HG02981 (cell line): ENCODE measurements at regions not wholly inside any gene's neighbourhood (a gene's known extent, or its start where the extent isn't known, plus 50 kb on each side); places are given as distances from the start of the nearest gene placed in this dataset.

Source experiments
- ATAC-seq: cut with Tn5 transposase; IDR thresholded peaks from one replicate; pipeline ENCODE4 v1.9.1; 2021; ENCODE audit warnings: mild to moderate bottlenecking, moderate library complexity; ENCODE audit not compliant: unreplicated experiment

- ATAC-seq, result no peak
Observed at GRCh38 chr1:112040891-112041740, 51.6 kb upstream of the KCND3 start.

DNA sequence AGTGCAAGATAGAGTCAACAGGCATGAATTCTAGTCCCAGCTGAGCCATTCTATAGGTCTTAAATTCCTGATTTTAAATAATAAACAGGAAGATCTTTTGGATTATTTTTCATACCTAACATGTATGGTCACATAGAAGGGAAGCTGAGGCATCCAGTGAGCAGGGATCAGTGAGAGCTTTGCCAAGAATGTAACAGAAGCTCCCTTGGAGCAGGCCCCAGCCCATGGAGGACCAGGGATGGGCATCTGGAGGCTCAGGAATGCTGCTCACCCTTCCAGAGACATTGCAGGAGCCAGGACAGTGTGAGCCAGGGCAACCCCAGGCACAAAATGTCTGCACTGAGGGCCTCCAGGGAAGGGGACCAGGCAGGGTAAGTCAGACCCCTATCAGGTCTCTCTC lies 54.4 kb upstream of the KCND3 start:
- no peak for ATAC-seq

GRCh38 chr1:112044745-112045144 lies 55.3 kb upstream of the KCND3 start:
- ATAC-seq, result no peak

GRCh38 chr1:112046630-112047029 lies 57.2 kb upstream of the KCND3 start:
- ATAC-seq, result no peak

- no peak for ATAC-seq
Observed at GRCh38 chr1:112048421-112048820, 59.0 kb upstream of the KCND3 start.

DNA sequence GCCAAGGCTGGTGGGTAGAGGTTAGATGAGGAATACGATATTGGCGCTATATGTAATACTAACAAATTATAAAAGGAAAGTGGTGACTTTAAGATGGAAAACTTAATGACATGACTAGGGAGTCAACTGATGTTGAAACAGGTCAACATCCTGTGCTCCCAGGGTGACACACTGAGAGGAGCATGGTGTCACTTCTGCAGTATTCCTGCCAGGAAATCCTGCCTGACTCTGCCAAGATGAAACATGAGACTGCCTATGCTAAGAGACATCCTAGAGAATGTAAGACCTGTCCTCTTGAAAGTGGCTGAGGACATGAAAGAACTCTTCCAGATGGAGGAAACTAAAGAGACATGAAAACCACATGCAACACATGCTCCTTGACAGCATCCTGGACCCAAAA lies 65.0 kb upstream of the KCND3 start:
- ATAC-seq, result no peak

DNA sequence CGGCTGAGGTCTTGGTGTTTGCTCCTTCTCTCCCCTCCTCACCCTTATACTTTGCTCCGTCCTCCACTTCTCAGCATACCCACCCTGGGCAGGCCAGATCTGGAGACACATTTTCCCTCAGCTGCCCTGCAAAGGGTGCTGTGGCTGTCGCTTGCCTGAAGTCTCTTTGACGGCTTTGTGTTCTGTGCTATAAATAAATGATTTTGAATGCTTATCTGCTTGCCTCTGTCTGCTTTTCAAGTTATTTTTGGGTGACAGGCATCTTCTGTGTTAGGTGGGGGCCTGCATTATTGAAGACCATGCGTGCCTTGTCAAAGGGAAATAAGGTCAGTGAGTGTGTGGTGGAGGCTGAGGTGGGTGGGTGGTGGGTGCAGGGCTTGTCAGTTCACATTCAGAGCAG lies 66.9 kb upstream of the KCND3 start:
- no peak for ATAC-seq

DNA sequence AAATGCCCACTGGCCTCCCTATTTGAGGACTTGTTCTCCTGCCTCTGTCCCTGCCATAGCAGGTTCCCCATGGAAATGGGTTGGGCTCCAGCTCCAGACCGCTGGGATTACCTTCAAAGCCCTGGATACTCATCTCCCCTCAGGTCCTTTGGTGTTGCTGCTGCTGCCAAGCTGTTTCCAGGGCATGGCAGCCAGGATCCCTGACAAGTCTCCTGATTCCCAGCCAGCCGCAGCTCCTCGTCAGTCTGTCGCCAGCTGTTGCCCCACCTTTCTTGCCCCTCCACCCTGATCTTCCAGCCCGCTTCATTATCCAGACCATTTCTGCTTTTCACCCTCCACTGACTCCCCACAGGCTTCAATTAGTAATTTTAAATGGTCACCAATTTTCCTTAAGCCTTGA lies 68.3 kb upstream of the KCND3 start:
- no peak for ATAC-seq

DNA sequence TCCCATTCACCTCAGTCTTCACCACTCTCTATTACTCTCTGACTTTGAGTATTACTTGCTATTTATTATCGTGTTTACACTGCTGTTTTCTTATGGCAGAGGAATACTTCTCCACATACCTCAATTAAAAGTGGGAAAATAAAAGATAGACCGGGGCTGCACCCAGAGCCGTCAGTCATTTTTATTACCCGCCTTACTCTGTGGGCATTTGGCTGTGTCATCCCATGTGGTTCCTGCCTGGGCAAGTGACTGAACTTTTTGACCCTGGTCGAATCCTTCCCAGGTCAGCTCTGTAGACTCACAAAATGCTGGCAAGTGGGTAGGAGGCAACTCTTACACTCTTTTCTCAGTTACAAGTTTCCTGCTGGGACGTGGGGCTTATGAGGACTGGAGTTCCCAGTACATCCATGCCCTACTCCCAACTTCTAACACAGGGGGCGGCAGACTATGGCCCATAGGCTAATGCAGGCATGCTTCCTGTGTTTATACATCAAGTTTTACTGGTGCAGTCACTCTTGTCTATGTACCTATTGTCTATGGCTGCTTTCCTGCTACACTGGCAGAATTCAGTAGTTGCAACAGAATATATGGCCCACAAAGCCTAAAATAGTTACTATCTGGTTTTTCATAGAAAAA lies 69.5 kb upstream of the KCND3 start:
- ATAC-seq, result no peak

DNA sequence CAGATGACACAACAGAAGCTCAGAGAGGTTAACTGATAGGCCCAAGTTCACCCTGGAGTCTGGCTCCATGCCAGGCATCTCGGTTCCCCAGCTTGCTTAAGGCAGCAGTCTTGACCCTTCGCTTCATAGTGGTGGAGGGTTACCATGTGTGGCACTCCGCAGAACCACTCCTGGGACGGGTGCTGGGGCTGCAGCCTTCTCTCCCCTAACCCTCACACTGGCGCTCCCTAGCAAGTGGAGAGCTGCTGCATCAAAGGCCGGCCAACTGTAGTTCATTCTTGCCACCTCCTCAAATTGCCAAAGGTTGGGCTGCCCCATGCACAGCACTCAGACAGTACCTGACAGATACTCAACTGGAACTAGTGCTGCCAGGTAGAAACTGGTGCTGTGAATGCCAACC lies 70.2 kb upstream of the KCND3 start:
- no peak for ATAC-seq

- no peak for ATAC-seq
Observed at GRCh38 chr1:112060261-112060660, 70.8 kb upstream of the KCND3 start.

DNA sequence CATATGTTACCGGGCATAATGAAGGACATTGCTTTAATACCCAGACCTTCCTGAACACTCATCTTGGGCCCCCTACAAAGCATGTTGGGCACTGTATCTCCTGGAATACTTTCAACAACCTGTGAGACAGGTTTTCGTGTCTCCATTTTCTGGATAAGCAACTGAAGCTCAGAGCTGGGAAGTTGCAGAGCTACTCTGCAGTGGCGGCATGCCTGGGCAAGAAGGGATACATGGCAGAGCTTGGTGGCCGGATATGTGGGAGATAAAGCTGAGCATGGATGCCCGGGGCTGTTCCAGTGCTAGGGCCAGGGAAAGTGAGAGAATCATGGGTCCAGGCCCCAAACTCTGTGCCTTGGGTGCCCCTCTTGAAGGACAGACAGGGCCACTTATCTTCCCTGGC lies 71.6 kb upstream of the KCND3 start:
- ATAC-seq, result no peak

GRCh38 chr1:112061901-112062320 lies 72.4 kb upstream of the KCND3 start:
- no peak for ATAC-seq

DNA sequence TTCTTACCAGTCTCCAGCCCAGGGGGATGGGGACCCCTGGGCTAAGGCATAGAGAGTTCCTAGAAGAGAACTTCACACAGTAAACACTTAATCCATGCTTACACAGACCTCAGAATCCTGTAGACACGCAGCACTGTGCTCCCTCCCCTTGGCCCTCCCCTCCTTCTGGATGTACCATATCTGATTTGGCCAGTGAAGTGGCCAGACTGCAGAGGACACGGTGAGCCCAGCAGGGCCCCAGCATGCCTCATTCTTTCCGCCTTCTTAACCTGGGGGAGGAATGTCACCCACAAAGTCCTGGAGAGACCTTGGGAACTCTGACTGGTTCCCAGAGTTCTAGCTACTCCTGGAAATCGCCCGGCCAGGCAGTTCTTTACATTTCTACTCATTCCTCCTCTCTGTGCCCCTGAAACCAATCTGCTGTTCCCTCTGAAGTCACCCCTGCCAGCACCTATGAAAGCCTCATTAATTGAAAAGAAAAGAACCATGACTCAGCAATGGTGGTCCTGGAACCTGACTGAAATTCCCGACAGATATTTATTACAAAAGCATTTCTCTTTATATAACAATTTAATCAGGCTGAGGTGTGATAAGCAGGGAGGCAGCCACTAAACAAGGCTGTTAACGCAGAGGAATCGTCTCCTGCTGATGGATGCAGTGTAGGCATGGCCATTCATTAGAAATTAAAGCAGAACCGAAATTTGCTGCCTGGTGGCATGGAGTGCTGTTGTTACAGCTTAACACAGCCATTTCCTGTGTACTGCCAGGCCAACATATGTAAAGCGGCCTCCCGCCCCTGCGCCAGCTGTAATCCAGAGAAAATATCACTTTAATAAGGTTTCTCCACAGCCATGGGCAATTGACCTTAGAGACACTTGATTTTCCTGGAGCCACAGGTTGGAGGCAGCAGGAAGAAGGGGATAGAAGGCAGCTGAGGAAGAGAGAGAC lies 74.6 kb upstream of the KCND3 start:
- no peak for ATAC-seq

GRCh38 chr1:112067989-112068388 lies 78.5 kb upstream of the KCND3 start:
- ATAC-seq, result no peak

- ATAC-seq, result no peak
Observed at GRCh38 chr1:112070677-112071076, 81.2 kb upstream of the KCND3 start.

GRCh38 chr1:112074711-112075110 lies 85.2 kb upstream of the KCND3 start:
- ATAC-seq, result no peak

DNA sequence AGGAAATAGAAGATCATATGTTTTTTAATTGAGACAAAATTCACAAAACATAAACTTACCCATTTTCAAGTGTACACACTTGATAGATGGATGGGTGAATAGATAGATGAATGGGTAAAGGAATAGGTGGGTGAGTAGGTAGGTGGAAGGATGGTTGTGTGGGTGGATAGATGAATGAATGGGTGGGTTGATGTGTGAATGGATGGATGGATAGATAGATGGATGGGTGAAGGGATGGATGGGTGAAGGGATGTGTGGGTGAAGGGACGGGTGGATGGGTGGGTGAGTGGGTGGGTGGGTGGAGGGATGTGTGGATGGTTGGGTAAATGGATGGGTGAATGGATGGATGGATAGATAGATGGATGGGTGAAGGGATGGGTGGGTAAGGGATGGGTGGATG lies 86.1 kb upstream of the KCND3 start:
- ATAC-seq, result no peak

GRCh38 chr1:112079446-112079845 lies 90.0 kb upstream of the KCND3 start:
- no peak for ATAC-seq

- ATAC-seq, result no peak
Observed at GRCh38 chr1:112083487-112083886, 94.0 kb upstream of the KCND3 start.

DNA sequence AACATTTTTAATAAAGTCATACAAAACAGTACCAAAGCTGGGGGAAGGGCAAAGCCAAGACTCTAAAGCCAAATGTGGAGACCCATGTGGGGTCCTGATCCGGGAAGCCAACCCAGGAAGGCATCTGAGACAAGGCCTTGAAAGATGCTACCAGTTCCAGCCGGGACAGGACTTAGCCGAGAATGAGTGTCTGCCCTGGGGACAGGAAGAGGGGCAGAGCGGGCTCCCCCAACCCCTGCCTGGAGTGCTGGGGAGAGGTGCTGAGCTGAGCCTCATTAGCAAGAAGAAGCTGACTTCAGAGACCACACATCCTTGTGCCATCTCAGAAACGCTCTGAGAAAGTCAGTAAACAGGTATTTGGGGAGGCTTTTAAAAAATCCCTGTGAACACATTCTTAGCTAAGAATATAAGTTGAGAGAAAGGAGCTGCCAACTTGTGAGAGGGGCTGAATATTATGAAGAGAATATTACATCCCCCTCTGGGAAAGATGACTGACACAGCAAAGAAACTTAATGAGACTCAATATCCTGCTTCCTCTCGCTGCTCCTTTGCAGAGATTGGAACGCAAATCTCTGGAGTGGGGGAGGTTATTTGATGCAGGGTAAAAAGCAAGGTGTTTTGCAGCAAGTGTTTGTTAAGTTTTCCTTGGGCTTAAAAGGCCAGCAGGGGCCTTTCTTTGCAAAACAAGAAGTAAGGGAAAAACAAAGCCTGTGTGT lies 103.3 kb upstream of the KCND3 start:
- ATAC-seq, result no peak
